ENCODE measurements at regions not wholly inside any gene's neighbourhood (a gene's known extent, or its start where the extent isn't known, plus 50 kb on each side); places are given as distances from the start of the nearest gene placed in this dataset.

GRCh38 chr4:72786401-72786990, 217.5 kb upstream of the ADAMTS3 start:
- TF ChIP-seq CTCF (IDR thresholded peaks at IDR 0.05 in 2 of 3, conservative IDR thresholded peaks at IDR 0.05 in 1 of 3; ENCODE audit: borderline replicate concordance in 1 of 3, insufficient read depth in 1 of 3, low read depth in 2 of 3, low read length in 2 of 3) (no peak), EZH2 (IDR thresholded peaks at IDR 0.05) (no peak), EZH2phosphoT487 (IDR thresholded peaks at IDR 0.05; ENCODE audit: borderline replicate concordance) (no peak), POLR2AphosphoS5 (IDR thresholded peaks at IDR 0.05; ENCODE audit: low read depth, low read length) (no peak), POLR2A (IDR thresholded peaks at IDR 0.05; ENCODE audit: borderline replicate concordance, extremely low read depth, insufficient read depth, insufficient read length) (no peak)
- TF ChIP-seq, protein P1, sequence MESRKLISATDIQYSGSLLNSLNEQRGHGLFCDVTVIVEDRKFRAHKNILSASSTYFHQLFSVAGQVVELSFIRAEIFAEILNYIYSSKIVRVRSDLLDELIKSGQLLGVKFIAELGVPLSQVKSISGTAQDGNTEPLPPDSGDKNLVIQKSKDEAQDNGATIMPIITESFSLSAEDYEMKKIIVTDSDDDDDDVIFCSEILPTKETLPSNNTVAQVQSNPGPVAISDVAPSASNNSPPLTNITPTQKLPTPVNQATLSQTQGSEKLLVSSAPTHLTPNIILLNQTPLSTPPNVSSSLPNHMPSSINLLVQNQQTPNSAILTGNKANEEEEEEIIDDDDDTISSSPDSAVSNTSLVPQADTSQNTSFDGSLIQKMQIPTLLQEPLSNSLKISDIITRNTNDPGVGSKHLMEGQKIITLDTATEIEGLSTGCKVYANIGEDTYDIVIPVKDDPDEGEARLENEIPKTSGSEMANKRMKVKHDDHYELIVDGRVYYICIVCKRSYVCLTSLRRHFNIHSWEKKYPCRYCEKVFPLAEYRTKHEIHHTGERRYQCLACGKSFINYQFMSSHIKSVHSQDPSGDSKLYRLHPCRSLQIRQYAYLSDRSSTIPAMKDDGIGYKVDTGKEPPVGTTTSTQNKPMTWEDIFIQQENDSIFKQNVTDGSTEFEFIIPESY (IDR thresholded peaks at IDR 0.05; ENCODE audit: extremely low read depth, insufficient replicate concordance, low read length): no peak

Data from HCT116 (cell line).